Endothelial cell (in vitro differentiated cells): ENCODE measurements at regions not wholly inside any gene's neighbourhood (a gene's known extent, or its start where the extent isn't known, plus 50 kb on each side); places are given as distances from the start of the nearest gene placed in this dataset.

Experiments used
- DNase-seq: peaks from one replicate; pipeline ENCODE4 v3.0.0; 2021; ENCODE audit warnings: low spot score
- H3K27ac Mint-ChIP-seq: one replicate; pipeline ENCODE4 v1.8.0; 2021; ENCODE audit warnings: mixed read lengths, inconsistent platforms; ENCODE audit not compliant: unreplicated experiment
- H3K27me3 Mint-ChIP-seq: one replicate; pipeline ENCODE4 v1.8.0; 2021; ENCODE audit warnings: mild to moderate bottlenecking, moderate library complexity, mixed read lengths, inconsistent platforms; ENCODE audit not compliant: unreplicated experiment
- H3K36me3 Mint-ChIP-seq: one replicate; pipeline ENCODE4 v1.8.0; 2021; ENCODE audit warnings: mild to moderate bottlenecking, low read depth, mixed read lengths, inconsistent platforms; ENCODE audit not compliant: unreplicated experiment
- H3K4me1 Mint-ChIP-seq: one replicate; pipeline ENCODE4 v1.8.0; 2021; ENCODE audit warnings: mild to moderate bottlenecking, mixed read lengths, inconsistent platforms; ENCODE audit not compliant: unreplicated experiment
- H3K4me3 Mint-ChIP-seq: one replicate; pipeline ENCODE4 v1.8.0; 2021; ENCODE audit warnings: mild to moderate bottlenecking, mixed read lengths, inconsistent platforms; ENCODE audit not compliant: unreplicated experiment
- H3K9me3 Mint-ChIP-seq: one replicate; pipeline ENCODE4 v1.8.0; 2021; ENCODE audit warnings: mixed read lengths, inconsistent platforms; ENCODE audit not compliant: unreplicated experiment
- CTCF ChIP-seq: fragments of 200-600 bp; sonication (generic); IDR thresholded peaks from one replicate; pipeline ENCODE4 v1.5.0; 2021; ENCODE audit warnings: antibody characterized with exemption; ENCODE audit not compliant: unreplicated experiment

- Mint-ChIP-seq H3K27ac (no peak overlapping the region), H3K4me3 (no peak overlapping the region), H3K27me3 (no peaks in the 10 kb centered on the region), H3K36me3 (no peaks in the 10 kb centered on the region), H3K9me3 (no peaks in the 10 kb centered on the region), H3K4me1 (no peaks in the 10 kb centered on the region)
- DNase-seq, result no peak
- no peak for TF ChIP-seq CTCF
Observed at GRCh38 chrX:42273387-42273786, 350.0 kb upstream of the CASK start.

- Mint-ChIP-seq H3K27ac (no peak overlapping the region), H3K36me3 (no peaks in the 10 kb centered on the region), H3K27me3 (no peaks in the 10 kb centered on the region), H3K9me3 (no peaks in the 10 kb centered on the region), H3K4me1 (no peaks in the 10 kb centered on the region), H3K4me3 (no peak overlapping the region)
- no peak for TF ChIP-seq CTCF
- no peak for DNase-seq
Observed at GRCh38 chrX:42269186-42269585, 345.8 kb upstream of the CASK start.

- Mint-ChIP-seq H3K4me1 (no peaks in the 10 kb centered on the region), H3K4me3 (no peak overlapping the region), H3K36me3 (no peaks in the 10 kb centered on the region), H3K27ac (no peak overlapping the region), H3K9me3 (peaks cover 3% of the 10 kb centered on the region), H3K27me3 (no peaks in the 10 kb centered on the region)
- no peak for TF ChIP-seq CTCF
- no peak for DNase-seq
Observed at GRCh38 chrX:42260854-42261253, 337.5 kb upstream of the CASK start.

GRCh38 chrX:42248226-42248625, 324.9 kb upstream of the CASK start:
- H3K9me3 Mint-ChIP-seq, result no peaks in the 10 kb centered on the region
- H3K36me3 Mint-ChIP-seq, result no peaks in the 10 kb centered on the region
- H3K27me3 Mint-ChIP-seq, result no peaks in the 10 kb centered on the region
- no peak overlapping the region for H3K27ac Mint-ChIP-seq
- no peak for TF ChIP-seq CTCF
- H3K4me1 Mint-ChIP-seq, result no peaks in the 10 kb centered on the region
- no peak overlapping the region for H3K4me3 Mint-ChIP-seq
- no peak for DNase-seq

GRCh38 chrX:42247241-42247640, 323.9 kb upstream of the CASK start:
- H3K4me3 Mint-ChIP-seq, result no peak overlapping the region
- H3K36me3 Mint-ChIP-seq, result no peaks in the 10 kb centered on the region
- H3K27me3 Mint-ChIP-seq, result no peaks in the 10 kb centered on the region
- no peaks in the 10 kb centered on the region for H3K4me1 Mint-ChIP-seq
- no peak for TF ChIP-seq CTCF
- no peaks in the 10 kb centered on the region for H3K9me3 Mint-ChIP-seq
- DNase-seq, result no peak
- H3K27ac Mint-ChIP-seq, result no peak overlapping the region
